CD4-positive, alpha-beta T cell (primary cell): ENCODE measurements at regions not wholly inside any gene's neighbourhood (a gene's known extent, or its start where the extent isn't known, plus 50 kb on each side); places are given as distances from the start of the nearest gene placed in this dataset.

ENCODE experiments used
- ATAC-seq: fragments of 200-7000 bp; cut with Tn5 transposase; one replicate; pipeline ENCODE4 v1.10.0; 2022; ENCODE audit warnings: mild to moderate bottlenecking; ENCODE audit not compliant: poor library complexity
- CTCF ChIA-PET: fragments of 350-600 bp; sonication (Branson Sonifier 250); formaldehyde crosslinking; loops from one replicate; lab custom pipeline; 2021; ENCODE audit warnings: antibody characterized with exemption, inconsistent platforms; lab: Charles Lee
- POLR2A ChIA-PET: fragments of 350-600 bp; sonication (Branson Sonifier 250); formaldehyde crosslinking; loops from one replicate; lab custom pipeline; 2021; ENCODE audit warnings: antibody characterized with exemption, inconsistent platforms; lab: Charles Lee
- DNase-seq, 14 experiments: peaks; one replicate each; pipeline ENCODE4 v3.0.0-alpha.2; 2013 to 2020; ENCODE audit warnings: mixed read lengths in 2 of 14
- H3K27ac ChIP-seq, 2 donors: one replicate each; pipeline versions ENCODE4 v1.5.1 to v1.7.0; 2013; ENCODE audit warnings: low read length in 2 of 2, low read depth in 1 of 2, mild to moderate bottlenecking in 1 of 2
- H3K27me3 ChIP-seq, 2 experiments: 1 replicate in 1 of 2; 2 replicates in 1 of 2; pipeline versions ENCODE4 v1.6.1 to v1.7.0; 2013; ENCODE audit warnings: low read length in 2 of 2, control low read depth in 1 of 2, mild to moderate bottlenecking in 1 of 2, moderate library complexity in 1 of 2; ENCODE audit not compliant: insufficient read depth in 2 of 2, control insufficient read depth in 1 of 2
- H3K36me3 ChIP-seq: one replicate; pipeline ENCODE4 v1.6.1; 2013; ENCODE audit warnings: low read length, control low read depth; ENCODE audit not compliant: insufficient read depth
- H3K4me1 ChIP-seq: one replicate; pipeline ENCODE4 v1.6.1; 2013; ENCODE audit warnings: low read length, control low read depth; ENCODE audit not compliant: insufficient read depth
- H3K4me3 ChIP-seq: one replicate; pipeline ENCODE4 v1.5.1; 2013; ENCODE audit warnings: mild to moderate bottlenecking, low read length, moderate library complexity
- H3K9me3 ChIP-seq, 2 experiments: 1 replicate in 1 of 2; 2 replicates in 1 of 2; pipeline versions ENCODE4 v1.6.1 to v1.7.0; 2013; ENCODE audit warnings: low read length in 2 of 2, mild to moderate bottlenecking in 2 of 2, control low read depth in 1 of 2, moderate library complexity in 1 of 2; ENCODE audit not compliant: control insufficient read depth in 1 of 2, insufficient read depth in 1 of 2
- H3K27ac Mint-ChIP-seq: one replicate; pipeline ENCODE4 v1.8.0; 2020; ENCODE audit warnings: mixed read lengths
- H3K27me3 Mint-ChIP-seq: one replicate; pipeline ENCODE4 v1.8.0; 2021; ENCODE audit warnings: mixed read lengths
- H3K36me3 Mint-ChIP-seq: one replicate; pipeline ENCODE4 v1.8.0; 2021; ENCODE audit warnings: low read depth, mixed read lengths
- H3K4me1 Mint-ChIP-seq: one replicate; pipeline ENCODE4 v1.8.0; 2021; ENCODE audit warnings: low read depth, mixed read lengths
- H3K4me3 Mint-ChIP-seq: one replicate; pipeline ENCODE4 v1.8.0; 2020; ENCODE audit warnings: mild to moderate bottlenecking, mixed read lengths
- H3K9me3 Mint-ChIP-seq: one replicate; pipeline ENCODE4 v1.8.0; 2020; ENCODE audit warnings: mixed read lengths
- CTCF ChIP-seq: fragments of 200-600 bp; IDR thresholded peaks from one replicate; pipeline ENCODE4 v1.8.0; 2022; ENCODE audit warnings: antibody characterized with exemption, mild to moderate bottlenecking
- intact Hi-C, 2 experiments: fragments of 100-400 bp; cut with DNase I in 1 of 2; cut with micrococcal nuclease in 1 of 2; formaldehyde crosslinking; loops; one replicate each; pipeline versions ENCODE4 v1.15.1 to v1.9.0; 2023 to 2025; cut with DNase I, micrococcal nuclease

GRCh38 chr1:5691795-5692509 is 300.3 kb downstream of the NPHP4 start:
- no peaks in the 10 kb centered on the region for H3K9me3 Mint-ChIP-seq
- Histone ChIP-seq H3K4me3 (no peak overlapping the region), H3K9me3 (no peaks in the 10 kb centered on the region), H3K36me3 (no peaks in the 10 kb centered on the region), H3K27me3 (peaks cover 0 to 2% of the 10 kb centered on the region in 2 experiments), H3K4me1 (no peaks in the 10 kb centered on the region), H3K27ac (no peak overlapping the region)
- DNase-seq (no peak), ATAC-seq (no peak)
- H3K27ac Mint-ChIP-seq = no peak overlapping the region
- no peak overlapping the region for H3K4me3 Mint-ChIP-seq
- H3K36me3 Mint-ChIP-seq = no peaks in the 10 kb centered on the region
- CTCF ChIA-PET = no interaction called here
- H3K27me3 Mint-ChIP-seq = peaks cover 30% of the 10 kb centered on the region
- TF ChIP-seq CTCF = no peak
- intact Hi-C loops = no loop called here
- POLR2A ChIA-PET = no interaction called here
- no peaks in the 10 kb centered on the region for H3K4me1 Mint-ChIP-seq

GRCh38 chr1:5690898-5691297 is 301.3 kb downstream of the NPHP4 start:
- CTCF ChIA-PET = interaction anchor here (0.6 kb wide), 1 partner anchor 347 kb away, joined by 3 read pairs; no protein-coding TSS in a partner anchor
- no peak overlapping the region for H3K4me3 Mint-ChIP-seq

GRCh38 chr1:5690291-5690690 is 301.9 kb downstream of the NPHP4 start:
- no peak for TF ChIP-seq CTCF
- H3K4me1 Mint-ChIP-seq = no peaks in the 10 kb centered on the region
- H3K27me3 Mint-ChIP-seq = peaks cover 23% of the 10 kb centered on the region
- H3K27ac ChIP-seq = no peak overlapping the region
- no peak overlapping the region for H3K27ac Mint-ChIP-seq
- ChIA-PET POLR2A (no interaction called here), CTCF (interaction anchor here (0.6 kb wide), 1 partner anchor 347 kb away, joined by 3 read pairs; no protein-coding TSS in a partner anchor)
- no peak for DNase-seq
- intact Hi-C loops = no loop called here
- no peaks in the 10 kb centered on the region for H3K36me3 Mint-ChIP-seq
- H3K9me3 Mint-ChIP-seq = no peaks in the 10 kb centered on the region
- no peak for ATAC-seq
- peaks cover 2 to 3% of the 10 kb centered on the region in 2 experiments for H3K27me3 ChIP-seq
- H3K36me3 ChIP-seq = no peaks in the 10 kb centered on the region
- H3K9me3 ChIP-seq = no peaks in the 10 kb centered on the region
- no peak overlapping the region for H3K4me3 Mint-ChIP-seq
- no peaks in the 10 kb centered on the region for H3K4me1 ChIP-seq
- no peak overlapping the region for H3K4me3 ChIP-seq

More at GRCh38 chr1:5690898-5691297, 301.3 kb downstream of the NPHP4 start:
- no peaks in the 10 kb centered on the region for H3K9me3 ChIP-seq
- no peak overlapping the region for H3K27ac Mint-ChIP-seq
- ATAC-seq = no peak
- peaks cover 28% of the 10 kb centered on the region for H3K27me3 Mint-ChIP-seq
- H3K36me3 Mint-ChIP-seq = no peaks in the 10 kb centered on the region
- H3K4me1 Mint-ChIP-seq = no peaks in the 10 kb centered on the region
- intact Hi-C loops = no loop called here
- no peak overlapping the region for H3K27ac ChIP-seq
- DNase-seq = no peak
- H3K4me1 ChIP-seq = no peaks in the 10 kb centered on the region
- H3K27me3 ChIP-seq = peaks cover under 1 to 2% of the 10 kb centered on the region in 2 experiments
- POLR2A ChIA-PET = no interaction called here
- no peaks in the 10 kb centered on the region for H3K36me3 ChIP-seq
- TF ChIP-seq CTCF = no peak
- no peak overlapping the region for H3K4me3 ChIP-seq
- no peaks in the 10 kb centered on the region for H3K9me3 Mint-ChIP-seq
